22Rv1 (cell line): ENCODE measurements at regions not wholly inside any gene's neighbourhood (a gene's known extent, or its start where the extent isn't known, plus 50 kb on each side); places are given as distances from the start of the nearest gene placed in this dataset.

Experiments used
- CTCF ChIP-seq: fragments of 450-650 bp; IDR thresholded peaks from 2 replicates; pipeline ENCODE4 v1.5.1; 2017; ENCODE audit warnings: mild to moderate bottlenecking
- ZFX ChIP-seq: fragments of 450-650 bp; IDR thresholded peaks from 2 replicates; pipeline ENCODE4 v1.6.1; 2017; ENCODE audit warnings: antibody characterized with exemption, borderline replicate concordance

GRCh38 chr7:110010359-110010758 is 1080.6 kb upstream of the LRRN3 start:
- TF ChIP-seq CTCF = no peak
- TF ChIP-seq ZFX = no peak
